ENCODE measurements at regions not wholly inside any gene's neighbourhood (a gene's known extent, or its start where the extent isn't known, plus 50 kb on each side); places are given as distances from the start of the nearest gene placed in this dataset.

DNA sequence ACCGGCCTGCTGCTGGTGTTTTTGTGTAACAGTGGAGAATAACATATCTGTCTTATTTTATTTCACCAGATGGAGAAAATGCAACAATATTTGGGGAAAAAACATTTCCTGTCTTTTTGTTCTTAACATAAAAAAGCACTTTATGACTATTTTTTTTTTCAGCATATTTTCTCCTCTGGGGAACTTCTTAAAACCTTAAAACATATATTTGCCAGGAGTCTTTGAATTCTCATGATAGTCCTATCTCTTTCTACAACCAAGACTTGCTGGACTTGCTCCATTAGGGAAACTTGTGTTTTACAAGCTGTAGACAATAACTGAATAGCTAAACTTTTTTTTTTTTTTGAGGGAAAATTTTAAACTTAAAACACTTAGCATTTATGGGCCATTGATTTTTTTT is 98.6 kb upstream of the PRDM1 start:
- Histone ChIP-seq H3K36me3 (ENCODE audit: control insufficient read depth, low read length) (no peaks in the 10 kb centered on the region), H3K27ac (ENCODE audit: low read depth, low read length) (no peak overlapping the region), H4K20me1 (ENCODE audit: control insufficient read depth, insufficient read depth, low read depth, low read length) (no peaks in the 10 kb centered on the region), H3K27me3 (ENCODE audit: control insufficient read depth, low read length) (peaks cover 30% of the 10 kb centered on the region), H3K4me1 (ENCODE audit: control insufficient read depth, low read length) (peaks cover 7% of the 10 kb centered on the region), H3K79me2 (ENCODE audit: control insufficient read depth, low read length) (no peaks in the 10 kb centered on the region), H3F3A (ENCODE audit: control insufficient read depth, insufficient read depth) (no peaks in the 10 kb centered on the region), H3K4me3 (ENCODE audit: low read length) (no peak overlapping the region), H3K9me2 (replicated peaks; ENCODE audit: control insufficient read depth, low read length) (no peaks in the 10 kb centered on the region), H3K9me3 (ENCODE audit: control insufficient read depth, insufficient read depth, low read length) (no peaks in the 10 kb centered on the region), H3K4me2 (ENCODE audit: low read length) (no peak overlapping the region)
- TF ChIP-seq, protein P1, sequence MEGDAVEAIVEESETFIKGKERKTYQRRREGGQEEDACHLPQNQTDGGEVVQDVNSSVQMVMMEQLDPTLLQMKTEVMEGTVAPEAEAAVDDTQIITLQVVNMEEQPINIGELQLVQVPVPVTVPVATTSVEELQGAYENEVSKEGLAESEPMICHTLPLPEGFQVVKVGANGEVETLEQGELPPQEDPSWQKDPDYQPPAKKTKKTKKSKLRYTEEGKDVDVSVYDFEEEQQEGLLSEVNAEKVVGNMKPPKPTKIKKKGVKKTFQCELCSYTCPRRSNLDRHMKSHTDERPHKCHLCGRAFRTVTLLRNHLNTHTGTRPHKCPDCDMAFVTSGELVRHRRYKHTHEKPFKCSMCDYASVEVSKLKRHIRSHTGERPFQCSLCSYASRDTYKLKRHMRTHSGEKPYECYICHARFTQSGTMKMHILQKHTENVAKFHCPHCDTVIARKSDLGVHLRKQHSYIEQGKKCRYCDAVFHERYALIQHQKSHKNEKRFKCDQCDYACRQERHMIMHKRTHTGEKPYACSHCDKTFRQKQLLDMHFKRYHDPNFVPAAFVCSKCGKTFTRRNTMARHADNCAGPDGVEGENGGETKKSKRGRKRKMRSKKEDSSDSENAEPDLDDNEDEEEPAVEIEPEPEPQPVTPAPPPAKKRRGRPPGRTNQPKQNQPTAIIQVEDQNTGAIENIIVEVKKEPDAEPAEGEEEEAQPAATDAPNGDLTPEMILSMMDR (IDR thresholded peaks at IDR 0.05; ENCODE audit: low read depth, low read length, poor library complexity, severe bottlenecking) = no peak
- no peak for TF ChIP-seq EZH2phosphoT487 (IDR thresholded peaks at IDR 0.05; ENCODE audit: borderline replicate concordance, low read length)

DNA sequence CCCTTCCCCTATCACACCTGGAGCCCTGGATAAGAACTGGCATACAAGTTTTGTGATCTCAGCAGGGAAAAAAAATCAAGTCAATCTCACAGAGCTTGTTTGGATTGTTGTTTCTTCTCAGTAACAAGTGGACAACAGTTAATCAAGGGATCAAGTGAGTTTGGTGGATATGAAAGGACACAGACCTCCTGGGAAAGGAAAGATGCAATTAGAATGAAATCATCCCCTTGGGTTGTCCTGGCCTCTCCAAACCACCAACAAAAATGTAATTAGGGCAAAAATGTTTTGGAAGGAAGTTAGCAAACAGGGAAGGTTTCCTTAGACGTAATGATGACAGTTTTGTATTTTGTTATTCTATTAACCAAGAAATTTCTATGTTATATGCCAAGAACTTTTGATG is 99.1 kb upstream of the PRDM1 start:
- Histone ChIP-seq H3K4me3 (ENCODE audit: low read length) (no peak overlapping the region), H4K20me1 (ENCODE audit: control insufficient read depth, insufficient read depth, low read depth, low read length) (no peaks in the 10 kb centered on the region), H3K79me2 (ENCODE audit: control insufficient read depth, low read length) (no peaks in the 10 kb centered on the region), H3F3A (ENCODE audit: control insufficient read depth, insufficient read depth) (no peaks in the 10 kb centered on the region), H3K9me2 (replicated peaks; ENCODE audit: control insufficient read depth, low read length) (no peaks in the 10 kb centered on the region), H3K9me3 (ENCODE audit: control insufficient read depth, insufficient read depth, low read length) (no peaks in the 10 kb centered on the region), H3K36me3 (ENCODE audit: control insufficient read depth, low read length) (no peaks in the 10 kb centered on the region), H3K4me2 (ENCODE audit: low read length) (no peak overlapping the region), H3K27me3 (ENCODE audit: control insufficient read depth, low read length) (peaks cover 28% of the 10 kb centered on the region), H3K27ac (ENCODE audit: low read depth, low read length) (no peak overlapping the region), H3K4me1 (ENCODE audit: control insufficient read depth, low read length) (peaks cover 5% of the 10 kb centered on the region)
- no peak for TF ChIP-seq EZH2phosphoT487 (IDR thresholded peaks at IDR 0.05; ENCODE audit: borderline replicate concordance, low read length)
- TF ChIP-seq, protein P1 (IDR thresholded peaks at IDR 0.05; ENCODE audit: low read depth, low read length, poor library complexity, severe bottlenecking) = no peak

DNA sequence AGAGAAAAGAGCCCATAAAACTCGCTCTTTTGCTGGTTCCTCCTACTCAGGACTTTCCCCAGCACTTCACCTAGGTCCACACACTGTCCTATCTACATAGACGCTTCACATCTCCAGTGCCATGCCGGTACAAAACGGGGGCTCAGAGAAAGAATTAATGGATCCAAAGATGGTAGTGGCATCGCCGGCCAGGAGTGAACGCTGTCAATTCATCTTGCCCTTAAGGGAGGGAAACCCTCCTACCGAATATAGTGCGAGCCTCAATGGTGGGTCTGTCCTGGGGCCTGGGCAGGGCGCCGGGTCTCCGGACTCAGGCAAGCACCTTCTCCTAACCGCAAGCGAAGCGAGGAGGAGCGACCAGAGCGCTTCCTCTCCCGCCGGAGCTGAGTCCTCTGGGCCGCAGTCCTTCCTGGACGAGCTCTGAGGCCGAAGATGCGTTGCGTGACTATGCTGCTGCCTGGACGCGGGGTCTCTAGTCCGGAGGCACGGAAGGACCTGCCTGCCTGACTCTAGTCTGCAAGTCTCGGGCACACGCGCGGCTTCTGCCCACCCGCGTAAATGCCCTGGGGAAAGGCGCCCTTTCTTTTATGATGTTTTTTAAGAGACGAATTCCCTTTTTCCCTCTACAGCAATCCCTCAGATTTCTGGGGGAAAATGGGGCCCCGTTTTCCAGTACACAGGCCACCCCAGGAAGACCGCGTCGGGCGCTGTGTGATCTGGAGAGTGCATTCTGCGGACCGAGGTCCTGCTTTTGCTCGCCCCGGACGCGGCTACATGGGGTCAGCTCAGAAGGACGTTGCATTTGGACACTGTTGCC is 100.1 kb upstream of the PRDM1 start:
- no peak overlapping the region for H3K4me2 ChIP-seq (ENCODE audit: low read length)
- no peaks in the 10 kb centered on the region for H3K9me3 ChIP-seq (ENCODE audit: control insufficient read depth, insufficient read depth, low read length)
- no peaks in the 10 kb centered on the region for H3F3A ChIP-seq (ENCODE audit: control insufficient read depth, insufficient read depth)
- no peak overlapping the region for H3K27ac ChIP-seq (ENCODE audit: low read depth, low read length)
- H4K20me1 ChIP-seq (ENCODE audit: control insufficient read depth, insufficient read depth, low read depth, low read length) = no peaks in the 10 kb centered on the region
- H3K4me1 ChIP-seq (ENCODE audit: control insufficient read depth, low read length) = no peaks in the 10 kb centered on the region
- H3K27me3 ChIP-seq (ENCODE audit: control insufficient read depth, low read length) = peaks cover 18% of the 10 kb centered on the region
- no peaks in the 10 kb centered on the region for H3K36me3 ChIP-seq (ENCODE audit: control insufficient read depth, low read length)
- H3K4me3 ChIP-seq (ENCODE audit: low read length) = no peak overlapping the region
- H3K9me2 ChIP-seq (replicated peaks; ENCODE audit: control insufficient read depth, low read length) = no peaks in the 10 kb centered on the region
- H3K79me2 ChIP-seq (ENCODE audit: control insufficient read depth, low read length) = no peaks in the 10 kb centered on the region
- no peak for TF ChIP-seq EZH2phosphoT487 (IDR thresholded peaks at IDR 0.05; ENCODE audit: borderline replicate concordance, low read length)
- TF ChIP-seq, protein P1 (IDR thresholded peaks at IDR 0.05; ENCODE audit: low read depth, low read length, poor library complexity, severe bottlenecking) = no peak

Data from DOHH2 (cell line).